ENCODE measurements at regions not wholly inside any gene's neighbourhood (a gene's known extent, or its start where the extent isn't known, plus 50 kb on each side); places are given as distances from the start of the nearest gene placed in this dataset.

DNA sequence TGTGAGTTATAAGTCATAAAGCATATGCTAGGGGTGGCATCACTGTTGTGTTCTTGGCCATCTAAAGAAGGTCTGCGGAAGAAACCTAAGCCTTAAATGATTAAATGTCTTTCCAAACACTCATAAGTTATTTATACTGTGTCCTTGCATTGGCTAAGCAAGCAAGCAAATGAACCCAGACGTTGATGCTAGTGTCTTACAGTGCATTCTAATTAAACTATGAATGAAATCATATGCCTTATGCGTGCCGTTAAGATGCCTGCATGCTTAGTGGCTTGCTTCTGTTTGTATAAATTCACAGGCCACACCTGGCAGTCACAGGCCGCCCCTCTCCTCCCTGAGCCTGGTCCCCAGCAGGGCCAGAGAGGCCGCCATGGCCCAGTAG is 49.9 kb downstream of the RIN2 start:
- TF ChIP-seq, protein P1, sequence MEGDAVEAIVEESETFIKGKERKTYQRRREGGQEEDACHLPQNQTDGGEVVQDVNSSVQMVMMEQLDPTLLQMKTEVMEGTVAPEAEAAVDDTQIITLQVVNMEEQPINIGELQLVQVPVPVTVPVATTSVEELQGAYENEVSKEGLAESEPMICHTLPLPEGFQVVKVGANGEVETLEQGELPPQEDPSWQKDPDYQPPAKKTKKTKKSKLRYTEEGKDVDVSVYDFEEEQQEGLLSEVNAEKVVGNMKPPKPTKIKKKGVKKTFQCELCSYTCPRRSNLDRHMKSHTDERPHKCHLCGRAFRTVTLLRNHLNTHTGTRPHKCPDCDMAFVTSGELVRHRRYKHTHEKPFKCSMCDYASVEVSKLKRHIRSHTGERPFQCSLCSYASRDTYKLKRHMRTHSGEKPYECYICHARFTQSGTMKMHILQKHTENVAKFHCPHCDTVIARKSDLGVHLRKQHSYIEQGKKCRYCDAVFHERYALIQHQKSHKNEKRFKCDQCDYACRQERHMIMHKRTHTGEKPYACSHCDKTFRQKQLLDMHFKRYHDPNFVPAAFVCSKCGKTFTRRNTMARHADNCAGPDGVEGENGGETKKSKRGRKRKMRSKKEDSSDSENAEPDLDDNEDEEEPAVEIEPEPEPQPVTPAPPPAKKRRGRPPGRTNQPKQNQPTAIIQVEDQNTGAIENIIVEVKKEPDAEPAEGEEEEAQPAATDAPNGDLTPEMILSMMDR (IDR thresholded peaks at IDR 0.05): no peak
- TF ChIP-seq EP300 (IDR thresholded peaks at IDR 0.05): no peak
- no peak for TF ChIP-seq POLR2A (IDR thresholded peaks at IDR 0.05)
- peaks cover 0 to 2% (median 0%) of the 10 kb centered on the region in 4 donors for H3K9me3 ChIP-seq
- no peak overlapping the region for H3K4me3 ChIP-seq
- no peaks in the 10 kb centered on the region for H3K27me3 ChIP-seq
- H3K4me1 ChIP-seq: peaks cover 0 to 21% (median 4%) of the 10 kb centered on the region in 4 donors
- H3K27ac ChIP-seq: no peak overlapping the region
- WGBS, 2 donors: 71 to 73% methylated on average over 6 of the region's 6 CpGs
- DNase-seq (ENCODE audit: low spot score in 2 of 2): no peak
- H3K36me3 ChIP-seq: peaks cover 0 to 46% (median 0%) of the 10 kb centered on the region in 3 donors

DNA sequence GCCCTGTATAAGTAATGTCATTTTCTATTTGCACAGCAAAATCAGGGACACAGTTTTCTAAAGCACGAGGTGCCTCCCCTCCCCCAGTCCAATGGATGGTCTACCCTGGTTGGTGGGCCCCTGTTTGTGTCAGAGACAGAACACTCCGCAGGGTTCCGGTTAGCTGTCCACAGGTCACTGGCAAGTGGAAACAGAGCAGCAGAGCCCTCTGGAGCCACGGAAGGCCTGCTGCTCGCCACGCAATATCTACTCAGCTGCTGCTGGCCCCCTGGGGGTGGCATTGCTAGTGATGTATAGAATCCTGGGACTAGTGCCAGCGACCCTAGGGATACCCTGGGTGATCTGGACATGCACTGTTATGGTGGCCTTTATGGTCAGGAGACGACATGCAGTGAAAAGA is 50.4 kb downstream of the RIN2 start:
- WGBS, 2 donors: 83 to 94% methylated on average over 5 to 8 of the region's 8 CpGs

DNA sequence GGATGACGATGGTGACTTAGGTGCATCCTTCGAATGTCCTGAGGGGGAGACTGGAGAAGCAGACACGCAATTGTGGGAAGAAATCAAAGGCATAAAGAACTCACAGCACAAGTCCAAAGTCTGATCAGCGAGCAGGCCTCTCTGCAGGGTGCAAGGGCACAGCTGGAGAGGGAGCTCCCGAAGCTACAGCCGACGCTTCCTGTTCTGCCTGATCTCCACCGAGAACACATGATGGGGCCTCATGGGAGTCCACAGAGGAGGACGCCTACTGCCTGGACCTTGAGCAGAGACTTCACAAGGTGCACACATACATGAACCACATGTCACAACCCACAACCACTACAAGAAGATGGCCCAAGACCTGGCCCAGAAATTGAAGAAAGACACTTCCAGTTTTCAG is 51.4 kb downstream of the RIN2 start:
- H3K27me3 ChIP-seq: no peaks in the 10 kb centered on the region
- DNase-seq (ENCODE audit: low spot score in 2 of 2): no peak
- TF ChIP-seq EP300 (IDR thresholded peaks at IDR 0.05) (no peak), POLR2A (IDR thresholded peaks at IDR 0.05) (no peak)
- TF ChIP-seq, protein P1 (IDR thresholded peaks at IDR 0.05): no peak
- peaks cover 0 to 31% (median 0%) of the 10 kb centered on the region in 3 donors for H3K36me3 ChIP-seq
- no peak overlapping the region for H3K27ac ChIP-seq
- WGBS, 2 donors: 90 to 92% methylated on average over 9 of the region's 9 CpGs
- peaks cover 0 to 36% (median 10%) of the 10 kb centered on the region in 4 donors for H3K4me1 ChIP-seq
- H3K4me3 ChIP-seq: no peak overlapping the region
- H3K9me3 ChIP-seq: no peaks in the 10 kb centered on the region

More for the DNA sequence above, 50.4 kb downstream of the RIN2 start:
- Histone ChIP-seq H3K4me3 (no peak overlapping the region), H3K36me3 (peaks cover 0 to 40% (median 0%) of the 10 kb centered on the region in 3 donors), H3K4me1 (peaks cover 0 to 26% (median 4%) of the 10 kb centered on the region in 4 donors), H3K27ac (no peak overlapping the region), H3K27me3 (no peaks in the 10 kb centered on the region), H3K9me3 (no peaks in the 10 kb centered on the region)
- DNase-seq (ENCODE audit: low spot score in 2 of 2): no peak
- TF ChIP-seq EP300 (IDR thresholded peaks at IDR 0.05) (no peak), POLR2A (IDR thresholded peaks at IDR 0.05) (no peak)
- TF ChIP-seq, protein P1 (IDR thresholded peaks at IDR 0.05): no peak

DNA sequence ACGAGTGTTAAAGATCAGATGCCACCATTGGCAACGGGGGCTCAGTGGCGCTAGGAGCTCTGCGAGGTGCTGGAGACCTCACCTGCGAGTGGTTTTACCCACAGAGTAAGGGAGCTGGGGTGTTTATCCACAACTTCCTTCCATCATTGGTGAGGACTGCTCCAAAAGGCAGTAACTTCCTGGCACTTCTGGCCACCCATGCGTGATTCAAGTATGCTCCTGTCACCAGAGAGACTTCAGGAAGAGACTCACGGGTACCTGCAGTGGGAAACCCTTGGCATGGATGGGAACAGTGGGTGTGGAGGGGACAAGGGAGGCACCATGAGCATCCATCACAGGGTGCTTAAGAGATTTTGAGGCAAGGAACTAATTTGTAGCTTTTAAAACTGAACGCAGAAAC is 53.2 kb downstream of the RIN2 start:
- Histone ChIP-seq H3K4me1 (peaks cover 0 to 54% (median 19%) of the 10 kb centered on the region in 4 donors), H3K9me3 (no peaks in the 10 kb centered on the region), H3K27ac (no peak overlapping the region), H3K27me3 (no peaks in the 10 kb centered on the region), H3K36me3 (peaks cover 0 to 17% (median 0%) of the 10 kb centered on the region in 3 donors), H3K4me3 (no peak overlapping the region)
- WGBS, 2 donors: 93 to 95% methylated on average over 8 of the region's 8 CpGs
- TF ChIP-seq, protein P1 (IDR thresholded peaks at IDR 0.05): no peak
- TF ChIP-seq POLR2A (IDR thresholded peaks at IDR 0.05): no peak
- no peak for TF ChIP-seq EP300 (IDR thresholded peaks at IDR 0.05)
- no peak for DNase-seq (ENCODE audit: low spot score in 2 of 2)

DNA sequence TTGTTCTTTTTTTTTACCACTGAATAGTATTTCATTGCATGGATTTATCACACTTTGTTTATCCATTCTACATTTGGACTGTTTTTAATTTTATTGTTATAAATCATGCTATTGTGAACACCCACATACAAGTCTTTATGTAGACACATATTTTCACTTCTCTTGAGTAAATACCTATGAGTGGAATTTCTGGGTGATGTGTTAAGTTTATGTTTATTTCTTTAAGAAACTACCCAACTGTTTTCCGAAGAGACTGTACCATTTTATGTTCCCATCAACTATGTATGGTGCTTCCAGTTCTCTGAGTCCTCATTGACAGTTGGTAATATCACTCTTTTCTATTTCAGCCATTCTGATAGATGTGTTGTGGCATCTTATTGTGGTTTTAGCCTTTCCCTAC is 54.0 kb downstream of the RIN2 start:
- Histone ChIP-seq H3K36me3 (peaks cover 0 to 17% (median 0%) of the 10 kb centered on the region in 3 donors), H3K9me3 (no peaks in the 10 kb centered on the region), H3K27ac (no peak overlapping the region), H3K4me3 (no peak overlapping the region), H3K4me1 (peaks cover 0 to 50% (median 16%) of the 10 kb centered on the region in 4 donors), H3K27me3 (no peaks in the 10 kb centered on the region)
- TF ChIP-seq POLR2A (IDR thresholded peaks at IDR 0.05): no peak
- TF ChIP-seq EP300 (IDR thresholded peaks at IDR 0.05): no peak
- WGBS, 2 donors: 91 to 94% methylated on average over 1 of the region's 1 CpG
- DNase-seq (ENCODE audit: low spot score in 2 of 2): no peak

DNA sequence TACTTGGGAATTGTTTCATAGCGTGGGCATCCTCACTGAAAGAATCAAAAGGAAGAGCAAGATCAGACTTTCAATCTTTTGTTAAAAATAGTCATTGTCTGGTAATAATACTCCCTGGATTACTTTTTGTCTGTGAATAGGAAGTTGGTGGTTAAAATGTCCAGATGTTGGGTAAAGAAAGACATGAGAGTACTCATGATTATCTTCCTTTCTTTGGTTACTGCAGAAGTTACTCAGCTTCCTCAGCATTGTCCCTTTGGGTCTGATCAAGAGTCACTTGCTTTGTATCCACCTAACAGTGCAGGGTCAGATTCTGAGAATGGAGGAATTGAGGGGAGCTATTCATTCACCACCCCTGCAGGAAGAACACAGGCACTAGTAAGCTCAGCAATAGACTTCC is 54.6 kb downstream of the RIN2 start:
- Histone ChIP-seq H3K27ac (no peak overlapping the region), H3K27me3 (no peaks in the 10 kb centered on the region), H3K9me3 (no peaks in the 10 kb centered on the region), H3K36me3 (peaks cover 0 to 17% (median 0%) of the 10 kb centered on the region in 3 donors), H3K4me3 (no peak overlapping the region), H3K4me1 (peaks cover 0 to 43% (median 15%) of the 10 kb centered on the region in 4 donors)
- no peak for DNase-seq (ENCODE audit: low spot score in 2 of 2)
- whole genome bisulfite sequencing, 2 donors: 83 to 88% methylated on average over 1 of the region's 1 CpG
- TF ChIP-seq POLR2A (IDR thresholded peaks at IDR 0.05): no peak
- TF ChIP-seq, protein P1 (IDR thresholded peaks at IDR 0.05): no peak
- no peak for TF ChIP-seq EP300 (IDR thresholded peaks at IDR 0.05)

Data from tibial nerve (tissue), 4 donors.